ENCODE measurements at regions not wholly inside any gene's neighbourhood (a gene's known extent, or its start where the extent isn't known, plus 50 kb on each side); places are given as distances from the start of the nearest gene placed in this dataset.

DNA sequence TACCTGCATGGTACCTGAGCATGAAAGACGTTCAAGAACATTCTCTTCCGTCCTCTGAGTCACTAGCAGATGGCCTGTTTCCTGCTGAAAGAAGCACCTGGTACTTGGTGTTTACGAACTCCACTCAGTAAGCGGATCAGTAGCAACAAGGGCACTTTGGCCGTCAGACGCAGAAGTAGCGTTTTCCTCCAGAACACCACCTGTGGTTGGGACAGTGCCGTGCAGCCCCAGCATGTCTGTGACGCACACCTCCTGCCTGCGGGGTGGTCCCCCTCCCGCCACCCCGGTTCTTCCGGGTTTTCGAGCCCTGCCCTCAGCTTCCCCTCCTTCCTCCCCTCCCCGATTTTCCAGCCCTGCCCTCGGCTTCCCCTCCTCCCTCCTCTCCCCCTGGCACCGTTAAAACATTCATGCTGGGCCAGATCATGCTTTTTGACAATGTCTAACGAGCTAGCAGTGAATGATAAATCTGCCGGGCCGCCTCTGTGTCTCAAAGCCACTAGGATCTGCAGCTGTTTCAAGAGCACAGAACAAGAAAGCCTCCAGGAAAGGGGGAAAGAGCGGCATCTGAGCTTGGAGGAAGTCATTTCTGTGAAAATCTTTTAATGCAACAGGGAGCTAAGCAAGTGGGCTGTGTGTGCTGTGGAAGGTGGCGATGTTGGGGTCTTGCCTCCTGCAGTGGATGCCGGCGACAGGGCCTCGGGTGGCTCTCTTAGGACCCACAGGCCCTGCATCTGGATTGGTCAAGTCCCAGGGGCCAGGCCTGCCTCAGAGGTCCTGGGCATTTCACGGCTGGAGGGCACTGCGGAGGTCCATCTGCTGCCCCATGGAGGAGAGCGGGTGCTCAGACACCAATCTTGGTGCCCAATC, 207.9 kb downstream of the ERMARD start:
- DNase-seq (ENCODE audit: extremely low read depth in 1 of 2, low read depth in 1 of 2): peak; percentile 25 to 28

- DNase-seq (ENCODE audit: extremely low read depth in 1 of 2, low read depth in 1 of 2): no peak
Observed at GRCh38 chr6:169958510-169958909, 207.1 kb downstream of the ERMARD start.

GRCh38 chr6:169957351-169957963, 206.0 kb downstream of the ERMARD start:
- no peak for DNase-seq (ENCODE audit: extremely low read depth in 1 of 2, low read depth in 1 of 2)

DNA sequence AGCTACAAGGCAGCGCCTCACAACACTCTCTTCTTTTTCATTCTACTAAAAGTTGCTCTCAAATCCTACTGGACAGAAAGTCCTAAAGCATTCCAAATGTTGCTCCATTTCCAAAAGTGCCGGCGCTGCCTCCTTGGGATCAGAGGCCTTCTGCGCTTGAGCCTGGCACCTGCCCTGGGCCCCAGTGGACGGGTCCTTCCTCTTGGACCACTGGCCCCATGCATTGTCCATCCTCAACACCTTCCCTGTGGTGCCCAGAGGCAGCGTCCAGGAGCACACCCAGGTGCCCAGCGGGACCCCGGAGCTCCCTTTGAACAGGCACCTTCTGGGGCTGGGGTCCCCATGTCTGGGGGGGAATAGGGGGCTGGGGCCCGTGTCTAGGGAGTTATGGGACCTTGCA, 205.2 kb downstream of the ERMARD start:
- no peak for DNase-seq (ENCODE audit: extremely low read depth in 1 of 2, low read depth in 1 of 2)

DNA sequence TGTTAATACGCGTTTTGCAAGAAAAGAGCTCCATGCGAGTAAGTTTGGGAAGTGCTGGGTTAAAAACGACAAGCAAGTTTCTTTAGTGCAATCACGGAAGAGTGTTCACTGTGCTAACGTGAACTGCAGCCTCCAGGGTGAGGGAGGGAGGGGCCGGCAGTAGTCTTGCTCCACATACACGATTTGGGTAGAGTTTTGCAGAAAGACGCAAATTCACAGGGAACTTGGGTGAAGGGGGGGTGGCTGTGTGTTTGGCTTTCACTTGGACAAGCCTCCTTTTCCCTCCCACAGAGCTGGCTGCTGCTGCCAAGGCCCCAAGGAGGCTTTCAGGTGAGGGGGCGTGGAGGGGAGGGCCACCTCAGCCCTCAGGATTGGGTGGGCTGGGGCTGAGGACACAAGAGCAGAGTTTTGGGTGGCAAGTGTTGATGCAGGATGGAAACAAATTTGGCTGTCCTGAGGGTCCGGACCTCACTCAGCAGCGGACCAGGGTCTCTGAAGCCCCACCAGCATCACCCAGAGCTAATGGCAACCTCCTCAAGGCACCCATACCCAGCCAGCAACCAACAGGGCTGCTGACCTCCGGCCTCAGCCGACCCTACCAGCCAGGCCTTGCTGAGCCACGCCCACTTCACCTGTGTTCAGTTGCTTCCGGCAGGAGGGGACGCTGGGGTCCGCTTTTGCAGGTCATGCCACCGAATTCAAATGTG, 204.5 kb downstream of the ERMARD start:
- no peak for DNase-seq (ENCODE audit: extremely low read depth in 1 of 2, low read depth in 1 of 2)

GRCh38 chr6:169954977-169955376, 203.6 kb downstream of the ERMARD start:
- DNase-seq (ENCODE audit: extremely low read depth in 1 of 2, low read depth in 1 of 2): no peak

DNA sequence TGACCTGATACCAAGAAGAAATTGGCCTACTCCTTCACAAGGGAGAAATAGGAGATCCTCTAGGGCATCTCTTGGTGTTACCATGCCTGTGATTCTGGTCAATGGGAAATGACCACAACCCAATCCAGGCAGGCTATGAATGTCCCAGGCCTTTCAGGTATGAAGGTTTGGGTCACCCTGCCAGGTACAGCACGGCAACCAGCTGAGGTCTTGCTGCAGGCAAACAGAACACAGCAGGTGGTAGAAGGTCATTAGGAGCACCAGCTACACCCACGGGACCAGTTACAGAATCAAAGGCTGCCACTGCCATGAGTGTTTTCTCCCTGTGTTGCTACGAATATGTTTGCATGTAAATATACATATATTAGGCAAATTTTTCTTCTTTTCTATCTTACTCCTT, 202.3 kb downstream of the ERMARD start:
- DNase-seq (ENCODE audit: extremely low read depth in 1 of 2, low read depth in 1 of 2): no peak

DNA sequence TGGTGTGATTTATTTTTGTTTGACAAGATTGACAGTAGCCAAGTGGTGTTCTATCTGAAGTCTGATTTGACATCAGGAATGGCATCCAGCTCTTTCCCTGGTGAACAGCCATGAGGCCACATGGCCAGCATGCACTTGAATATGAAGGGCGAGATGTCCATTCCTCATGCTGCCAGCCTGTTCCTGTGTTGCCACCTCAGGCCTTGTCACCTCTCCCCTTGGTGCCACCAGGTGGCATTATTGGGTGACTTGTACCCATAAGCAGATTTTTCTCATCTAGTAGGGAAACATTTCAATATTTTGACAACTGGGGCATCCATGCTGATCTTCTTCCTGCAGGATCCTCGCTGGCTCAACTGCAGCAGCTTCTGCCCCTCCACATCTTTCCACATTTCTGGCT, 199.1 kb downstream of the ERMARD start:
- no peak for DNase-seq (ENCODE audit: extremely low read depth in 1 of 2, low read depth in 1 of 2)

DNA sequence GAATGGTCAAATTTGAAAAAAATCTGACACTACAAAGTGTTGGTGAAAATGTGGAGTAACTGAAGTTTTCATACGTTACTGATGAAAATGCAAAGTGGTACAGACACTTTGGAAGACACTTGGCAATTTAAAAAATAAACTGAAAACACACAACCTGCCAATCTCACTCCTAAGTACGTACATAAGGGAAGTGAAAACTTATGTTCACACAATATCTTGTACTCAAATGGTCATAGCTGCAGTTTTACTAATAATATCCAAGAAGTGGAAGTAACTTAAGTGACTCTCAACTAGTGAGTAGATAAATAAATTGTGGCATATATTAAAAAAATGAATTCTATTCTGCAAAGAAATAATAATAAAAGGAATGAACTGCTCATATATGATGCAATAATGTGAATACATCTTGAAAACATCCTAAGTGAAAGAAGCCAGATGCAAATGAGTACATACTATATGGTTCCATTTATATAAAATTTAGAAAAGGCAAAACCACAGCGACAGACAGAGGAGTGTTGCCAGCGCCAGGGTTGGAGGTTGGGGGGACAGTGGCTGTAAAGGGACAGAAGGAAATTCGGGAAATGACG, 198.2 kb downstream of the ERMARD start:
- DNase-seq (ENCODE audit: extremely low read depth in 1 of 2, low read depth in 1 of 2): no peak

- no peak for DNase-seq (ENCODE audit: extremely low read depth in 1 of 2, low read depth in 1 of 2)
Observed at GRCh38 chr6:169946971-169947370, 195.5 kb downstream of the ERMARD start.

- DNase-seq (ENCODE audit: extremely low read depth in 1 of 2, low read depth in 1 of 2): no peak
Observed at GRCh38 chr6:169945117-169945516, 193.7 kb downstream of the ERMARD start.

DNA sequence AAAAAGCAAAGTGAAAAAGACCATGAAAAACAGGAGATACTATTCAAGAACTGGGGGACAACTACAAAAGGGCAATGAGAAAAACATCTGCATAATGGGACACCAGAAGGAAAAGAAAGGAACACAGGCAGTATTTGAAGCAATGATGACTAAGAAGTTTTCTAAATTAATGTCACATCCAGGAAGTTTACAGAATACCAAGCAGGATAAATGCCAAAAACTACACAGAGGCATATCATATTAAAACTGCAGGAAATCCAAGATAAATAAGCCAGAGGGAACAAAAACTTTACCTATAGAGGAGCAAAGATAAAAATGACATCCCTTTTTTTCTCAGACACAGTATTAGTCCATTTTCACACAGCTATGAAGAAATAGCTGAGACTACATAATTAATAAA, 193.0 kb downstream of the ERMARD start:
- DNase-seq (ENCODE audit: extremely low read depth in 1 of 2, low read depth in 1 of 2): no peak

DNA sequence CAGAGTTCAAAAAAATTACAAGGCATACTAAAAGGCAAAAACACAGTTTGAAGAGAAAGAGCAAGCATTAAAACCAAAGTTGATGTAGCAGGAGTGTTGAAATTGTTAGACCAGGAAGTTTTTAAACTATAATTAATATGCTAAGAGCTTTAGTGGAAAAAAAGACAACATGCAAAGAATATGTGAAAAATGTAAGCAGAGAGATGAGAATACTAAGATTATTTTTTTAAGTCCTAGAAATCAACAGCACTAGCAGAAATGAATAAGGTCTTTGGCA, 192.6 kb downstream of the ERMARD start:
- no peak for DNase-seq (ENCODE audit: extremely low read depth in 1 of 2, low read depth in 1 of 2)

GRCh38 chr6:169943241-169944060, 192.0 kb downstream of the ERMARD start:
- DNase-seq (ENCODE audit: extremely low read depth in 1 of 2, low read depth in 1 of 2): no peak

- DNase-seq (ENCODE audit: extremely low read depth in 1 of 2, low read depth in 1 of 2): no peak
Observed at GRCh38 chr6:169942173-169942572, 190.8 kb downstream of the ERMARD start.

GRCh38 chr6:169940481-169941271, 189.3 kb downstream of the ERMARD start:
- no peak for DNase-seq (ENCODE audit: extremely low read depth in 1 of 2, low read depth in 1 of 2)

DNA sequence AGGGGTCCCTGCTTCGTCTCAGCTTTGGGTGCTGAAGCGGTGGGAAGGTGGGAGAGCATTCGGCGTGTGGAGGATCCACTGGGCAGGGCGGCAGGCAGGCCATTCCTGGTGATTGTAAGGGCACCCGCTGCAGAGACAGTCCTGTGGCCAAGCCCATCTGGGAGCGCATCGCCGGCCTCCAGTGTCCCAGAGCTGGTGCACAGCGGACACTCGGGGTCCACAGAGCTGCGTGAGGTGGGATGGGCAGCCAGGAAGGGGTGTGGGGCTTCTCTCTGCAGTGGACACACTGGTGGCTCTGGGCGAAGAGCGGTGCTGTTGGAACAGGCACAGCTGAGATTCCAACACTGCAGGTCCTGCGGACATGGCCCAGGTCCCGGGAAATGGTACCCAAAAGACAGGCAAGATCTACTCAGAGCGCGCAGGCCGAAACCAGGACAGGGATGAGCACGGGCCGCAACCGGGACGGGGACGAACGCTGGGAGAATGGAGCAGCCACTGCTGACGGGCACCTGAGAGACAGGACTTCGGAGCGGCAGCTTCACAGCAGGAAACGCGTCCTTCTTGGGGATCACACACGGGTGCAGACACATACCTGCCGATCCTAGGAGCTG, 188.2 kb downstream of the ERMARD start:
- no peak for DNase-seq (ENCODE audit: extremely low read depth in 1 of 2, low read depth in 1 of 2)

DNA sequence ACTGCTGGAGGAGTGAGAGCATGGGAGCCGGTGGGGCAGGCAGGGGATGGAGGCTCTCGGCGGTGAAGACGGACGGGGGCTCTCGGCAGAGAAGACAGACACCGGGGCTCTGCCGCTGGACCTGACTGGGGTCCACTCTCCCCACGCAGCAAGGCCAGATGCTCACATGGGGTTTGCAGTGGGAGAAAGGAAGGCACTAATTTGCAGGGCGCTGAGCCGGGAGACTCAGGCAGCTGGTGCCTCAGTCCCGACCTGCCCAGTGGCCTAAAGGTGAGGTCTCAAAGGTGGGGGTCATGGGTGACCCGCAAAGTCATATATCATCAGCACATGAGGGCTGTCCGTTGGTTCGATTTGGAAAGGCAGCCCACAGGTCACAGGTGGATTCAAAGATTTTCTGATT, 187.3 kb downstream of the ERMARD start:
- no peak for DNase-seq (ENCODE audit: extremely low read depth in 1 of 2, low read depth in 1 of 2)

GRCh38 chr6:169938262-169938701, 186.9 kb downstream of the ERMARD start:
- DNase-seq (ENCODE audit: extremely low read depth in 1 of 2, low read depth in 1 of 2): no peak

Data from activated CD8-positive, alpha-beta memory T cell treated with anti-CD3 and anti-CD28 coated beads for 1 hour (primary cell).